SH-SY5Y (cell line): ENCODE measurements at regions not wholly inside any gene's neighbourhood (a gene's known extent, or its start where the extent isn't known, plus 50 kb on each side); places are given as distances from the start of the nearest gene placed in this dataset.

ENCODE experiments used
- GATA2 ChIP-seq: IDR thresholded peaks from 2 replicates; pipeline ENCODE4 v1.6.1; 2011; ENCODE audit warnings: mild to moderate bottlenecking, low read depth, low read length
- GATA3 ChIP-seq: IDR thresholded peaks from 2 replicates; pipeline ENCODE4 v1.6.1; 2011; ENCODE audit warnings: low read depth, mild to moderate bottlenecking, low read length, moderate library complexity

DNA sequence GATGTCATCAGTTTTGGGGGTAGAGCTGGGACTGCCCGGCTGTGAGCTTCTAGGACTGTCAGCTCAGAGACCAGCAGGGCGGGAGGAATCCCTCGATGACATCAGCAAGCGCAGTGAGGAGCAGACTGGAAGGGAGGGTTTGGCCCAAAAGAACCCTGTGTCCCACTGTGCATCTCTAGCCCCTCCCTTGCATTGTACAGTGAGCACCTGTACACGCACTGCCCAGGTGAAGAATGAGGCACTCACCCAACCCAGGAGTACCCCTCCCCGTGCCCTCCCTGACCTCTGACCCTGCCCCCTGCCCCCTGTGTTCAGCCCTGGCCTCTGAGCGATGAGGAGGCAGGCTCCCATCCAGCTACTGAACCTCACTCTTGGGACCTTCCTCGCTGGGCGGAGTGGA, 92.9 kb downstream of the HMX1 start:
- TF ChIP-seq GATA3 (no peak), GATA2 (no peak)
